Suprapubic skin (tissue), 4 donors: ENCODE measurements at regions not wholly inside any gene's neighbourhood (a gene's known extent, or its start where the extent isn't known, plus 50 kb on each side); places are given as distances from the start of the nearest gene placed in this dataset.

Source experiments
- DNase-seq, 2 donors: peaks; one replicate each; pipeline ENCODE4 v3.0.0-alpha.2; 2019; ENCODE audit warnings: low spot score in 2 of 2
- H3K27ac ChIP-seq: fragments of 200-600 bp; sonication (generic); one replicate; pipeline ENCODE4 v1.5.1; 2019
- H3K27me3 ChIP-seq: fragments of 200-600 bp; sonication (generic); one replicate; pipeline ENCODE4 v1.5.1; 2019
- H3K36me3 ChIP-seq: fragments of 200-600 bp; sonication (generic); one replicate; pipeline ENCODE4 v1.5.1; 2019
- H3K4me1 ChIP-seq: fragments of 200-600 bp; sonication (generic); one replicate; pipeline ENCODE4 v1.5.1; 2019
- H3K4me3 ChIP-seq: fragments of 200-600 bp; sonication (generic); one replicate; pipeline ENCODE4 v1.5.1; 2019; ENCODE audit warnings: mild to moderate bottlenecking
- H3K9me3 ChIP-seq: fragments of 200-600 bp; sonication (generic); one replicate; pipeline ENCODE4 v1.5.1; 2019
- EP300 ChIP-seq: sonication (generic); formaldehyde crosslinking; IDR thresholded peaks from one replicate; pipeline ENCODE4 v1.6.1; 2017; ENCODE audit warnings: antibody characterized with exemption
- POLR2A ChIP-seq, 2 donors: fragments of 450-650 bp; IDR thresholded peaks; one replicate each; pipeline ENCODE4 v1.6.1; 2017; ENCODE audit warnings: antibody characterized with exemption in 2 of 2, mild to moderate bottlenecking in 2 of 2, moderate library complexity in 2 of 2
- POLR2AphosphoS5 ChIP-seq, 3 donors: sonication (generic); formaldehyde crosslinking; IDR thresholded peaks; one replicate each; pipeline ENCODE4 v1.6.1; 2017; ENCODE audit warnings: antibody characterized with exemption in 3 of 3
- WGBS: methylation state at CpG from one replicate; pipeline ENCODE4 v1.1.5; 2018; 5-methylcytosine and 5-hydroxymethylcytosine counted together
- TF ChIP-seq, protein P1 (sequence below), 2 donors: fragments of 200-600 bp in 1 of 2; fragments of 450-650 bp in 1 of 2; sonication (generic) in 1 of 2; IDR thresholded peaks; one replicate each; pipeline ENCODE4 v1.5.1; 2016 to 2019; ENCODE audit warnings: antibody characterized with exemption in 2 of 2, mild to moderate bottlenecking in 1 of 2, moderate library complexity in 1 of 2

DNA sequence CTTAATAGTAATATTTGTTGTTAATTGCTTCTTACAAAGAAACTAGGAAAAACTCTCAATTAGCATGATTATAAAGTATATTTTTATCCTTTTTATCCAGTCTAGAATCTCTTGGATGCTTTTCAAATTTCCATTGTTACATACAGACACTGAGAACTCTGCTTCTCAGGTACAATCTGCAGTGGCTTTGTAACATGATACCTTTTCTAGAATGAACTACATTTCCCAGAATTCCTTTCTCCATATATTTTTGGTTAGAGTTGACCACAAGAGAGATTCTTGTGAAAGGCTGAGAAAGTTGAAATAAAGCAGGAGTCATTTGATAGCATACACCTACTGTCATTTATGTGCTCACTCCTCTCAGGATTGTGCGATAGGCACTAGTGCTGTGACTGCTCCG lies 148.6 kb downstream of the SLITRK6 start:
- DNase-seq: no peak
- Histone ChIP-seq H3K27ac (no peak overlapping the region), H3K4me3 (no peak overlapping the region), H3K4me1 (no peaks in the 10 kb centered on the region), H3K9me3 (no peaks in the 10 kb centered on the region), H3K27me3 (no peaks in the 10 kb centered on the region), H3K36me3 (no peaks in the 10 kb centered on the region)
- TF ChIP-seq POLR2A (IDR thresholded peaks at IDR 0.05) (no peak), EP300 (no peak), POLR2AphosphoS5 (IDR thresholded peaks at IDR 0.05) (no peak)
- TF ChIP-seq, protein P1, sequence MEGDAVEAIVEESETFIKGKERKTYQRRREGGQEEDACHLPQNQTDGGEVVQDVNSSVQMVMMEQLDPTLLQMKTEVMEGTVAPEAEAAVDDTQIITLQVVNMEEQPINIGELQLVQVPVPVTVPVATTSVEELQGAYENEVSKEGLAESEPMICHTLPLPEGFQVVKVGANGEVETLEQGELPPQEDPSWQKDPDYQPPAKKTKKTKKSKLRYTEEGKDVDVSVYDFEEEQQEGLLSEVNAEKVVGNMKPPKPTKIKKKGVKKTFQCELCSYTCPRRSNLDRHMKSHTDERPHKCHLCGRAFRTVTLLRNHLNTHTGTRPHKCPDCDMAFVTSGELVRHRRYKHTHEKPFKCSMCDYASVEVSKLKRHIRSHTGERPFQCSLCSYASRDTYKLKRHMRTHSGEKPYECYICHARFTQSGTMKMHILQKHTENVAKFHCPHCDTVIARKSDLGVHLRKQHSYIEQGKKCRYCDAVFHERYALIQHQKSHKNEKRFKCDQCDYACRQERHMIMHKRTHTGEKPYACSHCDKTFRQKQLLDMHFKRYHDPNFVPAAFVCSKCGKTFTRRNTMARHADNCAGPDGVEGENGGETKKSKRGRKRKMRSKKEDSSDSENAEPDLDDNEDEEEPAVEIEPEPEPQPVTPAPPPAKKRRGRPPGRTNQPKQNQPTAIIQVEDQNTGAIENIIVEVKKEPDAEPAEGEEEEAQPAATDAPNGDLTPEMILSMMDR (IDR thresholded peaks at IDR 0.05): no peak
- WGBS: 100% methylated on average over 2 of the region's 2 CpGs

DNA sequence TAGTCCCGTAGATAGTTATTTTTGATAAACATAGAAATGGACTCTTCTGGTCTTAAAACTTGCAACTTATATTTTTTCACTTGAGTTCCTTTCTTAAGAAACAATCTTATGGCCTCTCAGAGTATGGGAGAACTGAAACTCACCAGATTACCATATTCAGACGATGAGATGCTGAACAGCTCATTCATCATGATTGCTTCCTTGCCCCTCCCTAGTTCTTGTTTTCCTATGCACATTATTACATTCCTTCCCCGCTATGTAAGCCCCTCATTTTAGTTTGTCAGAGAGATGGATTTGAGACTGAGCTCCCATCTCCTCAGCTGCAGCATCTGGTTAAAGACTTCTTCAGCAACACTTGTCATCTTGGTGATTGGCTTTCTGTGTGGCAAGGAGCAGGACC lies 158.5 kb downstream of the SLITRK6 start:
- TF ChIP-seq EP300 (no peak), POLR2AphosphoS5 (IDR thresholded peaks at IDR 0.05) (no peak), POLR2A (IDR thresholded peaks at IDR 0.05) (no peak)
- TF ChIP-seq, protein P1 (IDR thresholded peaks at IDR 0.05): no peak
- no peaks in the 10 kb centered on the region for H3K27me3 ChIP-seq
- H3K4me1 ChIP-seq: no peaks in the 10 kb centered on the region
- no peak overlapping the region for H3K4me3 ChIP-seq
- H3K27ac ChIP-seq: no peak overlapping the region
- DNase-seq: no peak
- 78% methylated on average over 3 of the region's 3 CpGs for WGBS
- H3K36me3 ChIP-seq: no peaks in the 10 kb centered on the region
- H3K9me3 ChIP-seq: no peaks in the 10 kb centered on the region

DNA sequence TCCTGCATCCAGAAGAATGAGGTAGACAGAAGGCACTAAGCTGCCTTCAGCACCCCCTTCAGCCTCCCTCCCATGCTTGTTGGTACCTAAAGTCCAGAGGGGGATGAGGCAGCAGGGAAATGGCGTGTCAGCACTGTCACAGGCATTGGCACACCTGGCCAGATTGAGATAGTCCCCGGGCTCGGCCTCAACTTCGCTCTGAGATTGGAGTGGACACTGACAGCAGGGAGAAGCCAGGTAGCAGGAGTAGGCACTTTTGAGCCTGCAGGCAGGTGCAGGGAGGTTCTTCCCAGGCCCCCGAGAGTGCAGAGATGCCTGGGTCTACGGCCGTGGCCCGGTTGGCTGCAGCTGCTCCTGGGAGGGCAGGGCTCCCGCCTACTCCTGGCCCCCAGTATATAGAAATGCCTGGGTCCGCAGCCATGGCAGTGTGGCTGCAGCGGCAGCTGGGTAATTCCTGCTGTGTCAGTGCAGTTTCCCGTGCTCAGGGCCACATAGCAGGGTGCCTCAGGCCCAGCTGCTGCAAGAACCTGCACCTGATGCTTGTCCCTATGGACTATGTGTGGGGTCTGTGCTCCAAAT lies 160.3 kb downstream of the SLITRK6 start:
- no peaks in the 10 kb centered on the region for H3K36me3 ChIP-seq
- no peak overlapping the region for H3K27ac ChIP-seq
- H3K4me3 ChIP-seq: no peak overlapping the region
- 83% methylated on average over 8 of the region's 12 CpGs for WGBS
- H3K27me3 ChIP-seq: no peaks in the 10 kb centered on the region
- no peaks in the 10 kb centered on the region for H3K9me3 ChIP-seq
- H3K4me1 ChIP-seq: no peaks in the 10 kb centered on the region
- TF ChIP-seq POLR2A (IDR thresholded peaks at IDR 0.05) (no peak), EP300 (no peak)
- no peak for DNase-seq

DNA sequence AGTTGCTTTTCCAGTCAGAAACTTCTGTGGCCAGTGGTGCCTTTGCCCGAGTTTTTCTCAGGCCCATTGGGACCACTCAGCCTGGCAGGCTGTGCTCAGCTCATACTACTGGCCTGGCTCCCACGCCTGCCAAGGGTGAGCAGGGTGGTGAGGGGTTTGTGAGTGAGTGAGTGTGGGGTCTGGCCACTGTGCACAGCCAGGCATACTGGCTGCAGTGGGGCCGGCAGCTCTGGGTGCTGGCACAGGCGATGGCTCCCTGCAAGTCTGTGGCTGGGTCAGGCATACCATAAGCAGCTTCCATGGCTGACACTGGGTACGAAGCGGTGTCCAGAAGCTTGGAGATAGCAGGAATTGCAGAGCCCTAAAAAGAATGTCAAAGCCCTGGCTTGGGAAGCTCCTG lies 161.0 kb downstream of the SLITRK6 start:
- TF ChIP-seq EP300: no peak
- TF ChIP-seq, protein P1 (IDR thresholded peaks at IDR 0.05): no peak
- no peak for TF ChIP-seq POLR2AphosphoS5 (IDR thresholded peaks at IDR 0.05)
- no peak for TF ChIP-seq POLR2A (IDR thresholded peaks at IDR 0.05)
- Histone ChIP-seq H3K4me1 (no peaks in the 10 kb centered on the region), H3K27me3 (no peaks in the 10 kb centered on the region), H3K36me3 (no peaks in the 10 kb centered on the region), H3K9me3 (no peaks in the 10 kb centered on the region), H3K27ac (no peak overlapping the region), H3K4me3 (no peak overlapping the region)
- no peak for DNase-seq
- 84% methylated on average over 4 of the region's 6 CpGs for WGBS

DNA sequence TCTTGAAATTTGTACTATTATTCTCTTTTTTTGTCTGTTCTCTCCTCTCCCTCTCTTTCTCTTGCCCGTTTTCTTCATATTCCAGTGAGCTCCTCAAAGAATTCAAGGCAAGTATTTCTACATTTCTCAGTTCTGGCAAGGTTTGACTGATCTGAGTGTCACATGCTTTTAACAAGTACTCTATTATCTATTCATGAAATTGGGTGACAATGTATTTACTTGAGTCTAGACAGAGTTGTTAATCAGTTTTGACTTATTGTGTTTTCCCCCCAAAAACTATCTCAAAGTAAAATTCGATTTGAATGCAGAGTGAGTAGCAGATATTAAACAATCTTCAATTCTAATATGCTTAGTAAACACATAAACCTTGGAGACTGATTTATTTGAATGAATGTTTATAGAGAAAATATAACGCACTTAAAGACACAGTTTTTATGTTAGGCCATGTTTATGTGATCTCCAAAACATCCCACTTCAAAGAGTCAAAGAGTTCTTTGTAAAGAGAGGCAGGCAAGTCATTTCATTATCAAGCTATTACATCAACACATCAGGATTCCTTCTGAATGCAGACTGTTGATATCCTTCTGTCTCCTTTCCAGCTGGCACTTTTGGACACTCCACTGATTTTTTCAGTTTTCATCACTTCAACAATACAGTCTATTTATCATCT lies 166.6 kb downstream of the SLITRK6 start:
- no peak for DNase-seq
- no peak overlapping the region for H3K27ac ChIP-seq
- H3K4me1 ChIP-seq: no peaks in the 10 kb centered on the region
- H3K27me3 ChIP-seq: no peaks in the 10 kb centered on the region
- no peak overlapping the region for H3K4me3 ChIP-seq
- WGBS: 58% methylated on average over 3 of the region's 3 CpGs
- H3K9me3 ChIP-seq: no peaks in the 10 kb centered on the region
- H3K36me3 ChIP-seq: no peaks in the 10 kb centered on the region
- TF ChIP-seq, protein P1 (IDR thresholded peaks at IDR 0.05): no peak
- TF ChIP-seq POLR2AphosphoS5 (IDR thresholded peaks at IDR 0.05) (no peak), POLR2A (IDR thresholded peaks at IDR 0.05) (no peak), EP300 (no peak)
